ENCODE measurements at regions not wholly inside any gene's neighbourhood (a gene's known extent, or its start where the extent isn't known, plus 50 kb on each side); places are given as distances from the start of the nearest gene placed in this dataset.

DNA sequence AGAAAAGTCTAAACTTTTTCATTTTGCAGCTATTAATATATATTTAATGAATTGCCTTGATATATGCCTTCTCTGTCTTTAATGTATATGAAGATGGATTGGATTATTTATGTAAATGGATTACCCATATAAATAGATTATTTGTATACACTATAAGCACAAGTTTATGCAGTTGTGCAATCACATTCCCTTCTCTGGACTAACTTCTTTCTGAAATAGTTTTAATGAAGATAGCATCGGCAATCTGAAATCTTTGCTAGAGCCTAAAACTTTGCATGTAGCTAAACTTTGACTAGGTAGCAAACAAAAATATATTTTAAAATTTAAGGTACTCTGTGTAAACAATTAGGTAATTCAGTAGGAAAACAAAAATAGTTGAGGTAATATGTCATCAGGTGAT, 127.8 kb downstream of the PCDH7 start:
- no peak for DNase-seq (ENCODE audit: extremely low spot score)
- ChIA-PET POLR2A (no interaction called here), CTCF (no interaction called here)
- no peak for TF ChIP-seq CTCF (IDR thresholded peaks at IDR 0.05; ENCODE audit: control extremely low read depth, extremely low read depth, low read depth, missing control alignments)

DNA sequence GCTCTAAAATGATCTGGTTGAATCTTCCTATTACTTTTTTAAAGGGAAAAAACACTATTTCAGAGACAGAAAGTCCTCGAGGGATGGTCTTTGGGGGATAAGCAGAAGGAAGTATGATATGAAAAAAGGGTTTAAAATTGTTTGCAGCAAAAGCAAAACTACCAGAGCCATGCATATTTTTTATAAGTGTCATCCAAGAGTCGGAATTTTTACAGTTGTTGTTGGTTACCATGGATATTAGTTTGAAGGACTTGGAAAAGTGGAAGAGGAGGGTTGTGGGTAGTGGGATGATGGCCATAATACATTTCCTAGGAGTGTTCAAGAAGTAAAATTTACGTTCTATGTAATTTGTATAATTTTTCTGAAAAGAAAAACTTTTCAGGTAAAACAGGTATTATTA, 134.4 kb downstream of the PCDH7 start:
- DNase-seq (ENCODE audit: extremely low spot score) = no peak
- ChIA-PET CTCF (no interaction called here), POLR2A (no interaction called here)
- TF ChIP-seq CTCF (IDR thresholded peaks at IDR 0.05; ENCODE audit: control extremely low read depth, extremely low read depth, low read depth, missing control alignments) = no peak

DNA sequence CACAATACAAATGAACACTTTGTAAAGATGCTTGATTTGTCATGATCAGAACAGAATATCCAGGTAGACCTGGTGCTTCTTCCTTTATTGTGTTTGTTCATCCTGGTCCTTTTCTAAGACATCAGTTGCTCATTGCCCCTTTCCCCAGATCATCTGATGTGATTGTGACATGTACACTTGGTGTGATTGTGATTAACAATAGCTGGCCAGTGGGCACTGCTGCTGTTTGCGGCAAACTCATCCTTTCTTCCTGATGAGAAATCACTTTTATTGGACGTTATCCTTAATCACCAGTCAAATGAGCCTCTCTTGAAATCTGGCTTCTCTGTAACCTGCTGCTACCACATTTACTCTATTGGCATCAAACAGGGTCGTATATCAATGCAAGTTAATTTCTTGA, 135.1 kb downstream of the PCDH7 start:
- no peak for DNase-seq (ENCODE audit: extremely low spot score)
- no peak for TF ChIP-seq CTCF (IDR thresholded peaks at IDR 0.05; ENCODE audit: control extremely low read depth, extremely low read depth, low read depth, missing control alignments)
- ChIA-PET POLR2A (no interaction called here), CTCF (no interaction called here)

DNA sequence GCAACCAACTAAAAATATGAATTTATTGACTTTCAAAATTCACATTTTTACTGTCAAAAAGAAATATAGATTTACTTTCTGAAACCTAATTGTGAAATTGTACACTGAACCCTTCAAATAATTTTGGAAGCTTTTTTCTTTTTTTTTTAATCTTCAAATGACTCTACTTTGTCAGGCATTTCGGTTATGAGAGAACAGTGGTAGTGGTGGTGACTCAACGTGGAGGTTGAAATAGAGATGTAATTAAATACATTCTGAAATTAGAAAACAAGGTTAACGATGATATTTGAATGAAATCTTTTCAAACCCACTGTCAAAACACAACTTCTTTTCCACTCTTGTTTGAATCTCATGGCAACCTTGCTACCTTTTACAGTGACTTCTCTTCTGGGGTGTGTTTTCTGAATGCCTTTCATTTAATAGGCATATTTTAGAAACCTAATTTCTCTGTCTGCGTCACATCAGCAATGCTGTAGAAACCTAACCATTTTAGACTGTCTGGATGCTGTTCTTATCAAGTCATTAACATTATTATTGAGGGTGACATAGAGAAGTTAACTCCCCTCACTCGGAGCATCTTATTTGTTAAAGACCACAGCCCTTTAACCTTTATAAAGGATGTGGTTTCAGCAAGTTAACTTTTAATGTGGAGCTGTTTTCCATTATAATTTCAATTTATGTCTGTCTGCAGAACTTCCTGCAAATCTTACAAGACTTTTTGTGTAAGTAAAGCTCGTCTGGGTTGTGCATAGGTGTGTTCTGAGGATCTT, 136.8 kb downstream of the PCDH7 start:
- TF ChIP-seq CTCF (IDR thresholded peaks at IDR 0.05; ENCODE audit: control extremely low read depth, extremely low read depth, low read depth, missing control alignments) = no peak
- POLR2A ChIA-PET = no interaction called here
- DNase-seq (ENCODE audit: extremely low spot score) = no peak
- CTCF ChIA-PET = no interaction called here

DNA sequence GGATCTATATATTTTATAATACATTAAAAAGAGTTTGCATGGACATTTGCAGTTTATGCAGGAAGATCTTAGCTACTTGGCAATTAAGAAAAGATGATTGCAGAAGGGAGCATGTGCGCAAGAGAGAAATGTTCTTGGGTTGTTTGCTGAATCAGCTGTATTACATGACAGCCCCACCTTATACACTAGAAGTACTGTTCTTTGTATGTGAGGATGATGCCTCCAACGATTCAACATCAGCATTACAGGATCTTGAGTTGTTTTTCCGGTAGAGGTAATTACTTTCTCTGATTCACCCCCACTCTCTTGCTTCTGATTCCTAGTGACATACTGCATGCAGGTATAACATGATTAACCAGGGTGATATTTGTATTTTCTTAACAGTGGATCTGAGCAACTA, 140.8 kb downstream of the PCDH7 start:
- DNase-seq (ENCODE audit: extremely low spot score) = no peak
- TF ChIP-seq CTCF (IDR thresholded peaks at IDR 0.05; ENCODE audit: control extremely low read depth, extremely low read depth, low read depth, missing control alignments) = no peak
- ChIA-PET POLR2A (no interaction called here), CTCF (no interaction called here)

GRCh38 chr4:30862196-30862595, 142.0 kb downstream of the PCDH7 start:
- no peak for TF ChIP-seq CTCF (IDR thresholded peaks at IDR 0.05; ENCODE audit: control extremely low read depth, extremely low read depth, low read depth, missing control alignments)
- no peak for DNase-seq (ENCODE audit: extremely low spot score)
- ChIA-PET CTCF (no interaction called here), POLR2A (no interaction called here)

GRCh38 chr4:30863021-30863420, 142.9 kb downstream of the PCDH7 start:
- CTCF ChIA-PET = no interaction called here

More at GRCh38 chr4:30863021-30863420, 142.9 kb downstream of the PCDH7 start:
- TF ChIP-seq CTCF (IDR thresholded peaks at IDR 0.05; ENCODE audit: control extremely low read depth, extremely low read depth, low read depth, missing control alignments) = no peak
- DNase-seq (ENCODE audit: extremely low spot score) = no peak
- POLR2A ChIA-PET = no interaction called here
